A549 (cell line): ENCODE measurements at regions not wholly inside any gene's neighbourhood (a gene's known extent, or its start where the extent isn't known, plus 50 kb on each side); places are given as distances from the start of the nearest gene placed in this dataset.
A peak's percentile ranks its signal among the peaks of the same experiment; 100 is the strongest.

Source experiments
- ATAC-seq, 2 experiments: fragments of 200-7000 bp in 1 of 2; fragments of >200 bp in 1 of 2; cut with Nextera tagmentation in 1 of 2; cut with Tn5 transposase in 1 of 2; 3 replicates each; pipeline versions ENCODE4 v1.8.0 to v1.9.1; 2018 to 2020; ENCODE audit warnings: mild to moderate bottlenecking in 1 of 2, moderate library complexity in 1 of 2
- CTCF ChIA-PET: fragments of 300-600 bp; sonication (Branson Sonifier 250); formaldehyde crosslinking; extraction: SDS; loops from one replicate; lab custom pipeline; 2021; ENCODE audit warnings: antibody characterized with exemption, inconsistent platforms; lab: Yijun Ruan, JAX
- POLR2A ChIA-PET: fragments of 350-600 bp; formaldehyde crosslinking; extraction: SDS; loops from one replicate; lab custom pipeline; 2021; ENCODE audit warnings: antibody characterized with exemption, inconsistent platforms; lab: Yijun Ruan, JAX
- DNase-seq, 2 experiments: peaks; one replicate each; pipeline versions ENCODE4 v3.0.0 to v3.0.0-alpha.2; 2011 to 2016; ENCODE audit warnings: low read depth in 1 of 2, low spot score in 1 of 2
- FAIRE-seq: peaks from 2 replicates; lab custom pipeline; 2011; peaks lifted over from hg19 to GRCh38; lab: Jason Lieb, UNC
- H3K27ac ChIP-seq, 2 experiments: fragments of >200 bp; sonication (Bioruptor Twin); formaldehyde crosslinking; 3 replicates each; pipeline ENCODE4 v1.5.1; 2016 to 2017
- H3K4me1 ChIP-seq: fragments of >200 bp; sonication (Bioruptor Twin); formaldehyde crosslinking; 3 replicates; pipeline ENCODE4 v1.6.1; 2016
- H3K4me2 ChIP-seq: fragments of >200 bp; sonication (Bioruptor Twin); formaldehyde crosslinking; 3 replicates; pipeline ENCODE4 v1.6.1; 2016
- H3K4me3 ChIP-seq: fragments of >200 bp; sonication (Bioruptor Twin); formaldehyde crosslinking; 3 replicates; pipeline ENCODE4 v1.5.1; 2016
- H3K9me3 ChIP-seq: fragments of >200 bp; sonication (Bioruptor Twin); formaldehyde crosslinking; 3 replicates; pipeline ENCODE4 v1.6.1; 2016
- BCL3 ChIP-seq: fragments of >200 bp; sonication (Bioruptor Twin); formaldehyde crosslinking; IDR thresholded peaks from 3 replicates; pipeline ENCODE4 v1.6.1; 2016
- BHLHE40 ChIP-seq: IDR thresholded peaks from 2 replicates; pipeline ENCODE4 v1.6.1; 2012; ENCODE audit warnings: low read depth, low read length, inconsistent platforms
- CBX8 ChIP-seq: fragments of 200-600 bp; sonication (generic); IDR thresholded peaks from 2 replicates; pipeline ENCODE4 v1.6.1; 2016
- CEBPB ChIP-seq, 2 experiments: fragments of >200 bp in 1 of 2; sonication (Bioruptor Twin) in 1 of 2; formaldehyde crosslinking in 1 of 2; IDR thresholded peaks; 2 replicates each; pipeline ENCODE4 v1.6.1; 2012 to 2016
- CHD2 ChIP-seq: fragments of 150-350 bp; IDR thresholded peaks from 2 replicates; pipeline ENCODE4 v1.6.1; 2014; ENCODE audit warnings: low read length; ENCODE audit not compliant: partially characterized antibody
- CHD4 ChIP-seq: fragments of 200-600 bp; sonication (generic); IDR thresholded peaks from 2 replicates; pipeline ENCODE4 v1.6.1; 2016; ENCODE audit warnings: antibody characterized with exemption, mild to moderate bottlenecking, borderline replicate concordance
- CTCF ChIP-seq: fragments of >200 bp; sonication (Bioruptor Twin); formaldehyde crosslinking; IDR thresholded peaks from 3 replicates; pipeline ENCODE4 v1.5.1; 2016
- EHF ChIP-seq: fragments of 250-450 bp; sonication (Bioruptor Pico); IDR thresholded peaks from 2 replicates; pipeline ENCODE4 v1.5.0; 2020; ENCODE audit warnings: mild to moderate bottlenecking
- EHMT2 ChIP-seq: fragments of 200-600 bp; sonication (generic); IDR thresholded peaks from 2 replicates; pipeline ENCODE4 v1.6.1; 2016; ENCODE audit warnings: antibody characterized with exemption, low read depth, mild to moderate bottlenecking, moderate library complexity
- FOXS1 ChIP-seq: fragments of 250-450 bp; sonication (Bioruptor Pico); IDR thresholded peaks from 2 replicates; pipeline ENCODE4 v1.5.0; 2020; ENCODE audit warnings: mild to moderate bottlenecking, moderate library complexity
- GATA3 ChIP-seq: IDR thresholded peaks from 2 replicates; pipeline ENCODE4 v1.6.1; 2012; ENCODE audit warnings: borderline replicate concordance
- HDAC2 ChIP-seq: fragments of 200-600 bp; sonication (generic); IDR thresholded peaks from 2 replicates; pipeline ENCODE4 v1.6.1; 2016
- HMGXB4 ChIP-seq: fragments of 250-450 bp; sonication (Bioruptor Pico); IDR thresholded peaks from 2 replicates; pipeline ENCODE4 v1.5.0; 2021; ENCODE audit warnings: mild to moderate bottlenecking, moderate library complexity, borderline replicate concordance
- HOXB13 ChIP-seq: fragments of 250-450 bp; sonication (Bioruptor Pico); IDR thresholded peaks from 2 replicates; pipeline ENCODE4 v1.5.0; 2020; ENCODE audit warnings: low read depth, mild to moderate bottlenecking, moderate library complexity
- JUN ChIP-seq, 2 experiments: fragments of >200 bp; sonication (Bioruptor Twin); formaldehyde crosslinking; IDR thresholded peaks; 2 replicates in 1 of 2; 3 replicates in 1 of 2; pipeline ENCODE4 v1.6.1; 2016 to 2017
- KDM1A ChIP-seq: fragments of 200-600 bp; sonication (generic); IDR thresholded peaks from 2 replicates; pipeline ENCODE4 v1.6.1; 2016; ENCODE audit warnings: low read depth, mild to moderate bottlenecking
- KDM5A ChIP-seq: fragments of 200-600 bp; sonication (generic); IDR thresholded peaks from 2 replicates; pipeline ENCODE4 v1.6.1; 2016; ENCODE audit warnings: antibody characterized with exemption, mild to moderate bottlenecking
- MAX ChIP-seq: IDR thresholded peaks from 2 replicates; pipeline ENCODE4 v1.6.1; 2012
- MAZ ChIP-seq: fragments of 150-350 bp; IDR thresholded peaks from 2 replicates; pipeline ENCODE4 v1.6.1; 2014; ENCODE audit warnings: antibody characterized with exemption, low read depth, low read length, borderline replicate concordance
- POLR2AphosphoS2 ChIP-seq: conservative IDR thresholded peaks from 2 replicates; pipeline ENCODE4 v1.6.1; 2012; ENCODE audit warnings: low read length, improper control_type of control experiment, inconsistent platforms
- REST ChIP-seq: fragments of 200-600 bp; sonication (generic); IDR thresholded peaks from 2 replicates; pipeline ENCODE4 v1.6.1; 2016; ENCODE audit warnings: antibody characterized with exemption, mild to moderate bottlenecking, moderate library complexity
- RNF2 ChIP-seq: fragments of 200-600 bp; sonication (generic); IDR thresholded peaks from 2 replicates; pipeline ENCODE4 v1.6.1; 2016; ENCODE audit warnings: low read depth, mild to moderate bottlenecking, antibody characterized with exemption, moderate library complexity, borderline replicate concordance
- TFCP2L1 ChIP-seq: fragments of 250-450 bp; sonication (Bioruptor Pico); IDR thresholded peaks from 2 replicates; pipeline ENCODE4 v1.5.0; 2021; ENCODE audit warnings: mild to moderate bottlenecking
- ZFP36 ChIP-seq: fragments of 450-650 bp; IDR thresholded peaks from 2 replicates; pipeline ENCODE4 v1.6.1; 2014; ENCODE audit warnings: borderline replicate concordance; ENCODE audit not compliant: partially characterized antibody
- ZSCAN20 ChIP-seq: fragments of 250-450 bp; sonication (Bioruptor Pico); IDR thresholded peaks from 2 replicates; pipeline ENCODE4 v1.8.0; 2022; ENCODE audit warnings: mild to moderate bottlenecking, moderate library complexity
- WGBS: methylation state at CpG from one replicate; pipeline ENCODE4 v1.1.6; 2017; ENCODE audit errors: missing lambda C conversion rate; 5-methylcytosine and 5-hydroxymethylcytosine counted together

GRCh38 chr6:159540883-159541282, 152.2 kb downstream of the SOD2 start:
- no peak for TF ChIP-seq CHD4
- no peak for TF ChIP-seq KDM1A
- no peak for TF ChIP-seq FOXS1 (CRISPR knock-in tag)
- TF ChIP-seq JUN (IDR thresholded peaks at IDR 0.05) = no peak
- TF ChIP-seq RNF2 = no peak
- TF ChIP-seq MAZ = no peak
- TF ChIP-seq CHD2 = no peak
- TF ChIP-seq TFCP2L1 (CRISPR knock-in tag) = no peak
- no peak for TF ChIP-seq REST
- TF ChIP-seq GATA3 = no peak
- no peak for TF ChIP-seq CTCF
- TF ChIP-seq CEBPB (IDR thresholded peaks at IDR 0.05) = no peak
- TF ChIP-seq HOXB13 (CRISPR knock-in tag) = no peak
- TF ChIP-seq, all 56 proteins: peak for 0
- FAIRE-seq (no peak), DNase-seq (no peak), ATAC-seq (0 out of 6 replicates have a peak, but pooled peaks of 1 of the 2 experiments have one; percentile 19)
- H3K27ac ChIP-seq = no peak overlapping the region
- POLR2A ChIA-PET = no interaction called here
- CTCF ChIA-PET = interaction anchor here (0.5 kb wide), 1 partner anchor 288 kb away, joined by 3 read pairs; no protein-coding TSS in a partner anchor
- no peaks in the 10 kb centered on the region for H3K9me3 ChIP-seq
- 8% methylated on average over 6 of the region's 6 CpGs for WGBS
- no peak overlapping the region for H3K4me2 ChIP-seq
- H3K4me3 ChIP-seq = no peak overlapping the region
- H3K4me1 ChIP-seq = no peaks in the 10 kb centered on the region

- WGBS = 36% methylated on average over 12 of the region's 12 CpGs
- no peak for FAIRE-seq
- TF ChIP-seq MAZ (no peak), ZSCAN20 (CRISPR knock-in tag) (no peak), EHMT2 (no peak), REST (no peak), HDAC2 (no peak), MAX (no peak), HMGXB4 (CRISPR knock-in tag) (no peak), RNF2 (no peak), GATA3 (no peak), BHLHE40 (no peak), BCL3 (no peak), EHF (CRISPR knock-in tag) (no peak), POLR2AphosphoS2 (no peak), KDM5A (no peak), ZFP36 (no peak), CBX8 (no peak)
Measured at GRCh38 chr6:159540152-159540551, 152.9 kb downstream of the SOD2 start.

More at GRCh38 chr6:159540152-159540551, 152.9 kb downstream of the SOD2 start:
- H3K27ac ChIP-seq = no peak overlapping the region
- no peaks in the 10 kb centered on the region for H3K4me1 ChIP-seq
- peak; percentile 62 to 75; a peak in 4 of 6 replicates for ATAC-seq
- no peak overlapping the region for H3K4me3 ChIP-seq
- POLR2A ChIA-PET = no interaction called here
- no peak overlapping the region for H3K4me2 ChIP-seq
- H3K9me3 ChIP-seq = no peaks in the 10 kb centered on the region
- CTCF ChIA-PET = interaction anchor here (1.5 kb wide), 1 partner anchor 72 kb away, joined by 3 read pairs; no protein-coding TSS in a partner anchor
- peak in 1 of 2 experiments; percentile 14 for DNase-seq
